DND-41 (cell line): ENCODE measurements at regions not wholly inside any gene's neighbourhood (a gene's known extent, or its start where the extent isn't known, plus 50 kb on each side); places are given as distances from the start of the nearest gene placed in this dataset.

Experiments used
- ATAC-seq: fragments of 200-7000 bp; cut with Tn5 transposase; 3 replicates; pipeline ENCODE4 v1.9.1; 2021; ENCODE audit warnings: low read depth; ENCODE audit not compliant: insufficient read depth
- DNase-seq: peaks from one replicate; pipeline ENCODE4 v3.0.0-alpha.2; 2020
- H2AFZ ChIP-seq: 2 replicates; pipeline ENCODE4 v1.6.0; 2012; ENCODE audit warnings: low read depth, low read length
- H3K27ac ChIP-seq: 2 replicates; pipeline ENCODE4 v1.5.1; 2012; ENCODE audit warnings: low read length, inconsistent platforms
- H3K27me3 ChIP-seq: fragments of 200-600 bp; sonication (generic); 2 replicates; pipeline ENCODE4 v1.6.0; 2012; ENCODE audit warnings: low read length, mild to moderate bottlenecking, inconsistent platforms; ENCODE audit not compliant: insufficient read depth, poor library complexity
- H3K36me3 ChIP-seq: 2 replicates; pipeline ENCODE4 v1.5.1; 2012; ENCODE audit warnings: low read length, inconsistent platforms; ENCODE audit not compliant: insufficient read depth
- H3K4me1 ChIP-seq: 2 replicates; pipeline ENCODE4 v1.5.1; 2012; ENCODE audit warnings: mild to moderate bottlenecking, low read length; ENCODE audit not compliant: insufficient read depth
- H3K4me2 ChIP-seq: 2 replicates; pipeline ENCODE4 v1.6.0; 2012; ENCODE audit warnings: mild to moderate bottlenecking, moderate library complexity, low read length, inconsistent platforms; ENCODE audit not compliant: insufficient read depth
- H3K4me3 ChIP-seq, 2 experiments: fragments of 200-600 bp in 1 of 2; shearing (Covaris generic) in 1 of 2; 2 replicates each; pipeline ENCODE4 v1.5.1; 2012 to 2016; ENCODE audit warnings: inconsistent platforms in 2 of 2, low read length in 2 of 2, mild to moderate bottlenecking in 2 of 2, low read depth in 1 of 2, moderate library complexity in 1 of 2
- H3K79me2 ChIP-seq: 2 replicates; pipeline ENCODE4 v1.6.0; 2012; ENCODE audit warnings: low read length, inconsistent platforms; ENCODE audit not compliant: insufficient read depth
- H3K9ac ChIP-seq: 2 replicates; pipeline ENCODE4 v1.6.0; 2012; ENCODE audit warnings: low read depth, mild to moderate bottlenecking, inconsistent platforms, low read length, moderate library complexity
- H3K9me3 ChIP-seq: 2 replicates; pipeline ENCODE4 v1.5.1; 2012; ENCODE audit warnings: low read length, moderate library complexity, mild to moderate bottlenecking, inconsistent platforms; ENCODE audit not compliant: insufficient read depth, severe bottlenecking
- H4K20me1 ChIP-seq: 2 replicates; pipeline ENCODE4 v1.6.0; 2012; ENCODE audit warnings: low read length; ENCODE audit not compliant: insufficient read depth
- CTCF ChIP-seq: IDR thresholded peaks from 2 replicates; pipeline ENCODE4 v1.5.1; 2012; ENCODE audit warnings: borderline replicate concordance, low read length, moderate library complexity, mild to moderate bottlenecking; ENCODE audit not compliant: poor library complexity, severe bottlenecking; ENCODE audit errors: extremely low read depth
- EZH2 ChIP-seq: IDR thresholded peaks from 3 replicates; pipeline ENCODE4 v1.6.1; 2012; ENCODE audit warnings: borderline replicate concordance, low read depth, mild to moderate bottlenecking, moderate library complexity, low read length, inconsistent platforms; ENCODE audit not compliant: severe bottlenecking

- Histone ChIP-seq H3K4me2 (no peak overlapping the region), H3K4me1 (no peaks in the 10 kb centered on the region), H3K36me3 (no peaks in the 10 kb centered on the region), H3K79me2 (no peaks in the 10 kb centered on the region), H3K9ac (no peak overlapping the region), H3K4me3 (no peak overlapping the region), H3K27ac (no peak overlapping the region), H4K20me1 (no peaks in the 10 kb centered on the region), H3K9me3 (no peaks in the 10 kb centered on the region), H2AFZ (no peak overlapping the region), H3K27me3 (no peaks in the 10 kb centered on the region)
- TF ChIP-seq CTCF (no peak), EZH2 (no peak)
- DNase-seq, result no peak
- no peak for ATAC-seq
These were observed 448.0 kb downstream of the NKX6-1 start for GRCh38 chr4:84051089-84051488.

DNA sequence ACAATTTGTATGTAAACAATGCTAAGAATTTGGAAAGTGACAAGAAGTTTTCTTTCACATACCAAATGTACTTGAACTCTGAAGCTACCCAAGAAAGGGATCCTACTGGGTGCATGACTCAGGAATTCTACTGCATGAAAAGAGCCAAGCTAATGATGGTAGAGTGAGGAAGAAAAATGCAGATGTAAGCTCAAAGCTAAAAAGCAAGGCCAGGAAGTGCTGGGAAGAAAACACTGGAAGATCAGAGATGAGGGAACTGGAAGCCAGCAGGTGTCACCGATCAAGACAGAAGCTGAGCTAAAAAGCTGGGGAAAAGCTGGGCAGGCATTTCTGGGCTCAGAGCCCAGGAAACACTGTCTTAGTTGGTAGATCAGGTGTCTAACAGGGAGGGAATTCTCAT lies 449.1 kb downstream of the NKX6-1 start:
- TF ChIP-seq EZH2 (no peak), CTCF (no peak)
- no peak overlapping the region for H3K27ac ChIP-seq
- DNase-seq, result no peak

GRCh38 chr4:84046551-84046950 lies 452.5 kb downstream of the NKX6-1 start:
- Histone ChIP-seq H3K4me2 (no peak overlapping the region), H3K4me1 (no peaks in the 10 kb centered on the region), H3K27ac (no peak overlapping the region), H3K79me2 (no peaks in the 10 kb centered on the region), H3K27me3 (no peaks in the 10 kb centered on the region), H3K9me3 (no peaks in the 10 kb centered on the region), H3K4me3 (no peak overlapping the region), H4K20me1 (no peaks in the 10 kb centered on the region), H3K36me3 (no peaks in the 10 kb centered on the region), H3K9ac (no peak overlapping the region), H2AFZ (no peak overlapping the region)
- no peak for TF ChIP-seq EZH2
- TF ChIP-seq CTCF, result no peak
- no peak for ATAC-seq
- no peak for DNase-seq

More for the DNA sequence above, 449.1 kb downstream of the NKX6-1 start:
- Histone ChIP-seq H3K4me1 (no peaks in the 10 kb centered on the region), H3K4me2 (no peak overlapping the region), H3K36me3 (no peaks in the 10 kb centered on the region), H2AFZ (no peak overlapping the region), H4K20me1 (no peaks in the 10 kb centered on the region), H3K79me2 (no peaks in the 10 kb centered on the region), H3K4me3 (no peak overlapping the region), H3K9me3 (no peaks in the 10 kb centered on the region), H3K27me3 (no peaks in the 10 kb centered on the region), H3K9ac (no peak overlapping the region)
- no peak for ATAC-seq

- Histone ChIP-seq H3K4me2 (no peak overlapping the region), H3K9me3 (no peaks in the 10 kb centered on the region), H3K9ac (no peak overlapping the region), H3K27me3 (no peaks in the 10 kb centered on the region), H3K27ac (no peak overlapping the region), H4K20me1 (no peaks in the 10 kb centered on the region), H3K4me3 (no peak overlapping the region), H3K79me2 (no peaks in the 10 kb centered on the region), H3K4me1 (no peaks in the 10 kb centered on the region), H2AFZ (no peak overlapping the region), H3K36me3 (no peaks in the 10 kb centered on the region)
- ATAC-seq (no peak), DNase-seq (no peak)
- TF ChIP-seq CTCF (no peak), EZH2 (no peak)
These were observed 457.7 kb downstream of the NKX6-1 start for GRCh38 chr4:84041426-84041825.
